Mesodermal cell (in vitro differentiated cells): ENCODE measurements at regions not wholly inside any gene's neighbourhood (a gene's known extent, or its start where the extent isn't known, plus 50 kb on each side); places are given as distances from the start of the nearest gene placed in this dataset.

ENCODE experiments used
- H3K27ac ChIP-seq: 2 replicates; pipeline ENCODE4 v1.7.0; 2013; ENCODE audit warnings: mild to moderate bottlenecking, low read depth, low read length, moderate library complexity; ENCODE audit not compliant: severe bottlenecking
- H3K36me3 ChIP-seq: 2 replicates; pipeline ENCODE4 v1.7.1; 2013; ENCODE audit warnings: mild to moderate bottlenecking, low read length, moderate library complexity; ENCODE audit not compliant: control insufficient read depth, insufficient read depth
- H3K4me1 ChIP-seq: one replicate; pipeline ENCODE4 v1.7.1; 2013; ENCODE audit warnings: mild to moderate bottlenecking, low read length; ENCODE audit not compliant: insufficient read depth, control insufficient read depth, poor library complexity, severe bottlenecking
- H3K4me3 ChIP-seq: 2 replicates; pipeline ENCODE4 v1.7.0; 2013; ENCODE audit warnings: low read length, control low read depth, mild to moderate bottlenecking; ENCODE audit not compliant: insufficient read depth, poor library complexity, severe bottlenecking; ENCODE audit errors: extremely low read depth
- H3K9me3 ChIP-seq: 2 replicates; pipeline ENCODE4 v1.7.1; 2013; ENCODE audit warnings: mild to moderate bottlenecking, low read length, moderate library complexity; ENCODE audit not compliant: control insufficient read depth
- WGBS, 2 experiments: methylation state at CpG; one replicate each; pipeline ENCODE4 v1.1.5; 2013; ENCODE audit warnings: missing lambda C conversion rate in 2 of 2; ENCODE audit not compliant: insufficient coverage in 2 of 2; 5-methylcytosine and 5-hydroxymethylcytosine counted together

DNA sequence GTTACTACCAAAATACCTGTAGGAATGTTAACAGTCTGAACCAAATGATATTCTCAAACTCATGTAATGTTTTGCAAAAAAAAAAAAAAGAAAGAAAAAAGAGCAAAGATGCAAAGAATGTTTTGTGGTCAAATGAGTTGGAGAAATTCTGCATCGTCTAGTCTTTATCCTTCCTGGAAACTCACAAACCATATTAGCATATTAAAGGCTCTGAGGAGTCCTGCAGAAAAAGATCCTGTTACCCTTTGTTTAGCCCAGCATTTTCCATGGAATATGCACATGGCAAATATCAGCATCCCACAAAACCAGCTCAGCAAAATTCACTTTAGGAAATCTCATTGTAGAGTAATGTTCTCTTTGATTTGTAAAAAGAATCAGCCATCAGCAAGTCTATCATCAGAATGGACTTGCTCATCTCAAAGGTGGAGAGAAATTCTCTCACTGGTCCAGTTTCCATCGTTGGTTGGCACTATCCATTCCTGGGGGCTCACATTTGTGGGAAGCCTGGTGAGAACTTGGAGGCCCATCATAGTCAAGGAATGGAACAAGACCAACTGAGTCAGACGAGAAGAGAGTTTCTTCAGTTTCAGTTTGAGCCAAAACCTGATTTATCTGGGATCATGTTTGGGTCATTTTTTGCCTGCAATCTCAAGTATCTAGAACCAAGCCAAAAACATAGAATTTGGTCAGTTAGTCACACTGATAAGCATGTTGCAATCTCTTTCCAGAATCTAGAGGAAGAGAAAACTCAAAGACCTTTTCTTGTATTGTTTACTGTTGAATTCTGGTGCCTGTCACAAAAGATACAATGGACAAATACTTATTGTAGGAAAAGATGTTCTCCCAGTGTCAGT is 129.8 kb downstream of the TBX5 start:
- Histone ChIP-seq H3K9me3 (no peaks in the 10 kb centered on the region), H3K4me3 (no peak overlapping the region), H3K27ac (no peak overlapping the region), H3K4me1 (peaks cover 7% of the 10 kb centered on the region), H3K36me3 (no peaks in the 10 kb centered on the region)
- WGBS, 2 experiments = 31 to 52% methylated on average over 2 of the region's 3 CpGs

- H3K4me3 ChIP-seq = no peak overlapping the region
- no peaks in the 10 kb centered on the region for H3K9me3 ChIP-seq
- H3K27ac ChIP-seq = no peak overlapping the region
- H3K4me1 ChIP-seq = peaks cover 7% of the 10 kb centered on the region
- H3K36me3 ChIP-seq = no peaks in the 10 kb centered on the region
- 63 to 68% methylated on average over 3 to 4 of the region's 4 CpGs for WGBS, 2 experiments
Observed at GRCh38 chr12:114275086-114275485, 130.9 kb downstream of the TBX5 start.

GRCh38 chr12:114274131-114274530 is 131.8 kb downstream of the TBX5 start:
- WGBS, 2 experiments = no CpG with 5 or more reads among the region's 1 CpG
- Histone ChIP-seq H3K4me3 (no peak overlapping the region), H3K9me3 (no peaks in the 10 kb centered on the region), H3K4me1 (peaks cover 9% of the 10 kb centered on the region), H3K27ac (no peak overlapping the region), H3K36me3 (no peaks in the 10 kb centered on the region)

DNA sequence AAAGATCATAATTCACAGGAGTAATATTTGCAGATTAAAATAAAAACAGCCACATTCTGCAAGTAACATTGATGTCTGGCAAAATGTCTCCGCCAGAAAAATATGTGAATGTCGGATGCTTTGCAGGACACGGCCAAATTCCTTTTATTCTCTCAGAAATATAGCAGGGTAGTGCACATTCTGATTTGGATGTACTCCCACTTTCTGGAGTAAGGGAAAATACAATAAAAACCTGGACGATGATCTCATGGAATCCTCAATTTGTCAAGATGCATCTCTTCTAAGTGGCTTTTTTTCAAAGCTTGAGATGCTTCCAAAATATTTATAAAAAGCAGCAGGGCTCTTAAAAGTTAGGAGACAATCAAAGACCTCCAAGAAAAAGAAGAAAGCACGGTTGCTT is 133.3 kb downstream of the TBX5 start:
- WGBS, 2 experiments = 29 to 68% methylated on average over 1 to 4 of the region's 5 CpGs
- no peaks in the 10 kb centered on the region for H3K9me3 ChIP-seq
- no peak overlapping the region for H3K27ac ChIP-seq
- H3K4me1 ChIP-seq = peaks cover 12% of the 10 kb centered on the region
- H3K36me3 ChIP-seq = no peaks in the 10 kb centered on the region
- no peak overlapping the region for H3K4me3 ChIP-seq

- Histone ChIP-seq H3K4me3 (no peak overlapping the region), H3K36me3 (no peaks in the 10 kb centered on the region), H3K27ac (no peak overlapping the region), H3K9me3 (no peaks in the 10 kb centered on the region), H3K4me1 (peaks cover 12% of the 10 kb centered on the region)
- 17 to 19% methylated on average over 1 to 2 of the region's 2 CpGs for WGBS, 2 experiments
Observed at GRCh38 chr12:114272071-114272470, 133.9 kb downstream of the TBX5 start.

GRCh38 chr12:114269153-114269552 is 136.8 kb downstream of the TBX5 start:
- Histone ChIP-seq H3K36me3 (no peaks in the 10 kb centered on the region), H3K9me3 (no peaks in the 10 kb centered on the region), H3K4me1 (peaks cover 5% of the 10 kb centered on the region), H3K4me3 (no peak overlapping the region), H3K27ac (no peak overlapping the region)
- 80 to 88% methylated on average over 2 of the region's 2 CpGs for WGBS, 2 experiments

- Histone ChIP-seq H3K9me3 (no peaks in the 10 kb centered on the region), H3K36me3 (no peaks in the 10 kb centered on the region), H3K4me3 (no peak overlapping the region), H3K4me1 (peaks cover 5% of the 10 kb centered on the region), H3K27ac (no peak overlapping the region)
- 67 to 100% methylated on average over 1 of the region's 1 CpG for WGBS, 2 experiments
Observed at GRCh38 chr12:114266536-114266935, 139.4 kb downstream of the TBX5 start.

GRCh38 chr12:114265036-114265435 is 140.9 kb downstream of the TBX5 start:
- WGBS, 2 experiments = 90 to 92% methylated on average over 2 of the region's 3 CpGs
- Histone ChIP-seq H3K9me3 (no peaks in the 10 kb centered on the region), H3K4me3 (no peak overlapping the region), H3K4me1 (peaks cover 5% of the 10 kb centered on the region), H3K36me3 (no peaks in the 10 kb centered on the region), H3K27ac (no peak overlapping the region)

- no peaks in the 10 kb centered on the region for H3K4me1 ChIP-seq
- H3K36me3 ChIP-seq = no peaks in the 10 kb centered on the region
- H3K4me3 ChIP-seq = no peak overlapping the region
- no peaks in the 10 kb centered on the region for H3K9me3 ChIP-seq
- no peak overlapping the region for H3K27ac ChIP-seq
- 50 to 71% methylated on average over 1 of the region's 2 CpGs for WGBS, 2 experiments
Observed at GRCh38 chr12:114263056-114263805, 142.7 kb downstream of the TBX5 start.

- H3K4me1 ChIP-seq = no peaks in the 10 kb centered on the region
- H3K27ac ChIP-seq = no peak overlapping the region
- H3K36me3 ChIP-seq = no peaks in the 10 kb centered on the region
- no peaks in the 10 kb centered on the region for H3K9me3 ChIP-seq
- H3K4me3 ChIP-seq = no peak overlapping the region
- WGBS, 2 experiments = 86 to 96% methylated on average over 4 of the region's 4 CpGs
Observed at GRCh38 chr12:114257687-114258086, 148.3 kb downstream of the TBX5 start.

- H3K27ac ChIP-seq = no peak overlapping the region
- no peaks in the 10 kb centered on the region for H3K4me1 ChIP-seq
- H3K4me3 ChIP-seq = no peak overlapping the region
- no peaks in the 10 kb centered on the region for H3K9me3 ChIP-seq
- H3K36me3 ChIP-seq = no peaks in the 10 kb centered on the region
Observed at GRCh38 chr12:114254998-114255397, 150.9 kb downstream of the TBX5 start.
